ENCODE measurements at regions not wholly inside any gene's neighbourhood (a gene's known extent, or its start where the extent isn't known, plus 50 kb on each side); places are given as distances from the start of the nearest gene placed in this dataset.

- TF ChIP-seq CTCF (IDR thresholded peaks at IDR 0.05) (no peak), POLR2A (IDR thresholded peaks at IDR 0.05) (no peak)
These were observed 325.6 kb downstream of the SS18 start for GRCh38 chr18:25764777-25765176.
